Hepatocyte (in vitro differentiated cells): ENCODE measurements at regions not wholly inside any gene's neighbourhood (a gene's known extent, or its start where the extent isn't known, plus 50 kb on each side); places are given as distances from the start of the nearest gene placed in this dataset.

Source experiments
- DNase-seq: peaks from one replicate; pipeline ENCODE4 v3.0.0-alpha.2; 2016; ENCODE audit warnings: low spot score
- H2AFZ ChIP-seq: fragments of 200-600 bp; sonication (generic); 2 replicates; pipeline ENCODE4 v1.6.0; 2016; ENCODE audit warnings: antibody characterized with exemption, mild to moderate bottlenecking
- H3K27ac ChIP-seq: fragments of 200-600 bp; sonication (generic); 2 replicates; pipeline ENCODE4 v1.5.1; 2016; ENCODE audit warnings: mild to moderate bottlenecking
- H3K27me3 ChIP-seq: fragments of 200-600 bp; sonication (generic); 2 replicates; pipeline ENCODE4 v1.6.1; 2016
- H3K36me3 ChIP-seq: fragments of 200-600 bp; sonication (generic); replicated peaks from 2 replicates; pipeline ENCODE4 v1.5.1; 2016; ENCODE audit warnings: low read depth; ENCODE audit not compliant: insufficient read depth
- H3K4me1 ChIP-seq: fragments of 200-600 bp; sonication (generic); 2 replicates; pipeline ENCODE4 v1.5.1; 2016; ENCODE audit warnings: mild to moderate bottlenecking, moderate library complexity; ENCODE audit not compliant: insufficient read depth
- H3K4me2 ChIP-seq: fragments of 200-600 bp; sonication (generic); 2 replicates; pipeline ENCODE4 v1.6.0; 2016
- H3K4me3 ChIP-seq: fragments of 200-600 bp; sonication (generic); 2 replicates; pipeline ENCODE4 v1.5.1; 2016; ENCODE audit warnings: mild to moderate bottlenecking
- H3K79me2 ChIP-seq: fragments of 200-600 bp; sonication (generic); 2 replicates; pipeline ENCODE4 v1.6.0; 2017; ENCODE audit warnings: mild to moderate bottlenecking
- H3K9me2 ChIP-seq: fragments of 200-600 bp; sonication (generic); replicated peaks from 2 replicates; pipeline ENCODE4 v1.6.0; 2017; ENCODE audit warnings: mild to moderate bottlenecking; ENCODE audit not compliant: insufficient read depth
- H3K9me3 ChIP-seq: fragments of 200-600 bp; sonication (generic); 2 replicates; pipeline ENCODE4 v1.5.1; 2016; ENCODE audit warnings: low read depth, mild to moderate bottlenecking
- H4K20me1 ChIP-seq: fragments of 200-600 bp; sonication (generic); 2 replicates; pipeline ENCODE4 v1.6.0; 2016; ENCODE audit warnings: mild to moderate bottlenecking; ENCODE audit not compliant: insufficient read depth, poor library complexity, severe bottlenecking
- CTCF ChIP-seq: fragments of 200-600 bp; sonication (generic); IDR thresholded peaks from 2 replicates; pipeline ENCODE4 v1.5.1; 2016; ENCODE audit warnings: antibody characterized with exemption, mild to moderate bottlenecking; ENCODE audit not compliant: poor library complexity
- EZH2 ChIP-seq: fragments of 200-600 bp; sonication (generic); IDR thresholded peaks from 2 replicates; pipeline ENCODE4 v1.6.1; 2016; ENCODE audit warnings: antibody characterized with exemption, mild to moderate bottlenecking, borderline replicate concordance
- EZH2phosphoT487 ChIP-seq: fragments of 200-600 bp; sonication (generic); IDR thresholded peaks from one replicate; pipeline ENCODE4 v1.6.1; 2018; ENCODE audit warnings: antibody characterized with exemption, mild to moderate bottlenecking, low read depth, moderate library complexity; ENCODE audit not compliant: unreplicated experiment, severe bottlenecking
- WGBS: methylation state at CpG from one replicate; pipeline ENCODE4 v1.1.6; 2016; ENCODE audit warnings: low lambda C conversion rate; ENCODE audit errors: missing lambda C conversion rate; 5-methylcytosine and 5-hydroxymethylcytosine counted together

- no peaks in the 10 kb centered on the region for H3K9me3 ChIP-seq
- no peak overlapping the region for H2AFZ ChIP-seq
- H3K4me3 ChIP-seq, result no peak overlapping the region
- no peaks in the 10 kb centered on the region for H3K4me1 ChIP-seq
- TF ChIP-seq EZH2phosphoT487, result no peak
- no peak for TF ChIP-seq CTCF
- no peak for TF ChIP-seq EZH2
- no peaks in the 10 kb centered on the region for H3K27me3 ChIP-seq
- H3K27ac ChIP-seq, result no peak overlapping the region
- no peak overlapping the region for H3K4me2 ChIP-seq
- H3K36me3 ChIP-seq, result no peaks in the 10 kb centered on the region
- no peaks in the 10 kb centered on the region for H4K20me1 ChIP-seq
- no peak for DNase-seq
- H3K9me2 ChIP-seq, result no peaks in the 10 kb centered on the region
- no peaks in the 10 kb centered on the region for H3K79me2 ChIP-seq
These were observed 217.1 kb upstream of the WSB1 start for GRCh38 chr17:27076814-27077213.

GRCh38 chr17:27078296-27078695 is 215.6 kb upstream of the WSB1 start:
- H3K4me3 ChIP-seq, result no peak overlapping the region
- 36% methylated on average over 2 of the region's 2 CpGs for WGBS
- H3K27me3 ChIP-seq, result no peaks in the 10 kb centered on the region
- no peaks in the 10 kb centered on the region for H3K9me3 ChIP-seq
- TF ChIP-seq EZH2phosphoT487, result no peak
- TF ChIP-seq EZH2, result no peak
- TF ChIP-seq CTCF, result no peak
- H3K27ac ChIP-seq, result no peak overlapping the region
- no peak for DNase-seq
- no peaks in the 10 kb centered on the region for H3K36me3 ChIP-seq
- no peaks in the 10 kb centered on the region for H3K4me1 ChIP-seq
- no peak overlapping the region for H2AFZ ChIP-seq
- no peaks in the 10 kb centered on the region for H3K79me2 ChIP-seq
- no peaks in the 10 kb centered on the region for H3K9me2 ChIP-seq
- no peak overlapping the region for H3K4me2 ChIP-seq
- H4K20me1 ChIP-seq, result no peaks in the 10 kb centered on the region

GRCh38 chr17:27079660-27080059 is 214.3 kb upstream of the WSB1 start:
- 57% methylated on average over 7 of the region's 7 CpGs for WGBS
- H3K27ac ChIP-seq, result no peak overlapping the region
- TF ChIP-seq EZH2phosphoT487 (no peak), CTCF (no peak), EZH2 (no peak)

More at GRCh38 chr17:27079660-27080059, 214.3 kb upstream of the WSB1 start:
- Histone ChIP-seq H3K9me3 (no peaks in the 10 kb centered on the region), H2AFZ (no peak overlapping the region), H4K20me1 (no peaks in the 10 kb centered on the region), H3K27me3 (no peaks in the 10 kb centered on the region), H3K4me1 (no peaks in the 10 kb centered on the region), H3K4me3 (no peak overlapping the region), H3K4me2 (no peak overlapping the region), H3K79me2 (no peaks in the 10 kb centered on the region), H3K36me3 (no peaks in the 10 kb centered on the region), H3K9me2 (no peaks in the 10 kb centered on the region)
- DNase-seq, result no peak
